SK-N-SH treated with all-trans-retinoic acid at 6 μM for 48 hours (cell line): ENCODE measurements at regions not wholly inside any gene's neighbourhood (a gene's known extent, or its start where the extent isn't known, plus 50 kb on each side); places are given as distances from the start of the nearest gene placed in this dataset.

Experiments used
- ARNTL ChIP-seq: fragments of 450-650 bp; formaldehyde crosslinking; IDR thresholded peaks from 2 replicates; pipeline ENCODE4 v1.5.0; 2020; ENCODE audit warnings: low read depth, mild to moderate bottlenecking, moderate library complexity, borderline replicate concordance
- CREB5 ChIP-seq: fragments of 250-450 bp; sonication (Bioruptor Pico); IDR thresholded peaks from 2 replicates; pipeline ENCODE4 v1.5.1; 2020; ENCODE audit warnings: low read depth, mild to moderate bottlenecking, moderate library complexity
- ESRRG ChIP-seq: fragments of 250-450 bp; sonication (Bioruptor Pico); IDR thresholded peaks from 2 replicates; pipeline ENCODE4 v1.6.1; 2021; ENCODE audit warnings: mild to moderate bottlenecking
- GLIS3 ChIP-seq: fragments of 250-450 bp; sonication (Bioruptor Pico); IDR thresholded peaks from 2 replicates; pipeline ENCODE4 v1.5.0; 2020; ENCODE audit warnings: mild to moderate bottlenecking, moderate library complexity
- OSR1 ChIP-seq: fragments of 250-450 bp; sonication (Bioruptor Pico); IDR thresholded peaks from 2 replicates; pipeline ENCODE4 v1.8.0; 2022; ENCODE audit warnings: moderate library complexity, mild to moderate bottlenecking, inconsistent platforms
- POU6F1 ChIP-seq: fragments of 250-450 bp; sonication (Bioruptor Pico); IDR thresholded peaks from 2 replicates; pipeline ENCODE4 v1.8.0; 2021; ENCODE audit warnings: low read depth, mild to moderate bottlenecking, moderate library complexity, borderline replicate concordance
- RARB ChIP-seq: fragments of 250-450 bp; sonication (Bioruptor Pico); IDR thresholded peaks from 2 replicates; pipeline ENCODE4 v1.8.0; 2021; ENCODE audit warnings: mild to moderate bottlenecking, moderate library complexity
- SNAI2 ChIP-seq: fragments of 250-450 bp; sonication (Bioruptor Pico); IDR thresholded peaks from 2 replicates; pipeline ENCODE4 v1.5.0; 2020; ENCODE audit warnings: mild to moderate bottlenecking, moderate library complexity
- TCF4 ChIP-seq: fragments of 250-450 bp; sonication (Bioruptor Pico); IDR thresholded peaks from 2 replicates; pipeline ENCODE4 v1.8.0; 2021; ENCODE audit warnings: mild to moderate bottlenecking, moderate library complexity, borderline replicate concordance
- TOX ChIP-seq: fragments of 250-450 bp; sonication (Bioruptor Pico); IDR thresholded peaks from 2 replicates; pipeline ENCODE4 v1.8.0; 2021; ENCODE audit warnings: mild to moderate bottlenecking, moderate library complexity, borderline replicate concordance
- ZFP30 ChIP-seq: fragments of 450-650 bp; formaldehyde crosslinking; IDR thresholded peaks from 2 replicates; pipeline ENCODE4 v1.5.0; 2022; ENCODE audit warnings: mild to moderate bottlenecking, moderate library complexity
- ZNF70 ChIP-seq: fragments of 450-650 bp; formaldehyde crosslinking; IDR thresholded peaks from 2 replicates; pipeline ENCODE4 v1.5.0; 2020; ENCODE audit warnings: mild to moderate bottlenecking, moderate library complexity
- TF ChIP-seq, protein P1 (sequence below): fragments of 250-450 bp; sonication (Bioruptor Pico); IDR thresholded peaks from 2 replicates; pipeline ENCODE4 v1.5.0; 2020; ENCODE audit warnings: mild to moderate bottlenecking, moderate library complexity
- TF ChIP-seq, protein P2 (sequence below): fragments of 250-450 bp; sonication (Bioruptor Pico); IDR thresholded peaks from 2 replicates; pipeline ENCODE4 v1.8.0; 2020; ENCODE audit warnings: mild to moderate bottlenecking, moderate library complexity, borderline replicate concordance

- no peak for TF ChIP-seq SNAI2 (CRISPR knock-in tag)
- TF ChIP-seq ESRRG, result no peak
- TF ChIP-seq OSR1 (CRISPR knock-in tag), result no peak
- no peak for TF ChIP-seq GLIS3 (CRISPR knock-in tag)
- TF ChIP-seq, protein P1, sequence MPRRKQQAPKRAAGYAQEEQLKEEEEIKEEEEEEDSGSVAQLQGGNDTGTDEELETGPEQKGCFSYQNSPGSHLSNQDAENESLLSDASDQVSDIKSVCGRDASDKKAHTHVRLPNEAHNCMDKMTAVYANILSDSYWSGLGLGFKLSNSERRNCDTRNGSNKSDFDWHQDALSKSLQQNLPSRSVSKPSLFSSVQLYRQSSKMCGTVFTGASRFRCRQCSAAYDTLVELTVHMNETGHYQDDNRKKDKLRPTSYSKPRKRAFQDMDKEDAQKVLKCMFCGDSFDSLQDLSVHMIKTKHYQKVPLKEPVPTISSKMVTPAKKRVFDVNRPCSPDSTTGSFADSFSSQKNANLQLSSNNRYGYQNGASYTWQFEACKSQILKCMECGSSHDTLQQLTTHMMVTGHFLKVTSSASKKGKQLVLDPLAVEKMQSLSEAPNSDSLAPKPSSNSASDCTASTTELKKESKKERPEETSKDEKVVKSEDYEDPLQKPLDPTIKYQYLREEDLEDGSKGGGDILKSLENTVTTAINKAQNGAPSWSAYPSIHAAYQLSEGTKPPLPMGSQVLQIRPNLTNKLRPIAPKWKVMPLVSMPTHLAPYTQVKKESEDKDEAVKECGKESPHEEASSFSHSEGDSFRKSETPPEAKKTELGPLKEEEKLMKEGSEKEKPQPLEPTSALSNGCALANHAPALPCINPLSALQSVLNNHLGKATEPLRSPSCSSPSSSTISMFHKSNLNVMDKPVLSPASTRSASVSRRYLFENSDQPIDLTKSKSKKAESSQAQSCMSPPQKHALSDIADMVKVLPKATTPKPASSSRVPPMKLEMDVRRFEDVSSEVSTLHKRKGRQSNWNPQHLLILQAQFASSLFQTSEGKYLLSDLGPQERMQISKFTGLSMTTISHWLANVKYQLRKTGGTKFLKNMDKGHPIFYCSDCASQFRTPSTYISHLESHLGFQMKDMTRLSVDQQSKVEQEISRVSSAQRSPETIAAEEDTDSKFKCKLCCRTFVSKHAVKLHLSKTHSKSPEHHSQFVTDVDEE (CRISPR knock-in tag), result no peak
- TF ChIP-seq ZFP30 (CRISPR knock-in tag), result no peak
- no peak for TF ChIP-seq TOX (CRISPR knock-in tag)
- TF ChIP-seq, protein P2, sequence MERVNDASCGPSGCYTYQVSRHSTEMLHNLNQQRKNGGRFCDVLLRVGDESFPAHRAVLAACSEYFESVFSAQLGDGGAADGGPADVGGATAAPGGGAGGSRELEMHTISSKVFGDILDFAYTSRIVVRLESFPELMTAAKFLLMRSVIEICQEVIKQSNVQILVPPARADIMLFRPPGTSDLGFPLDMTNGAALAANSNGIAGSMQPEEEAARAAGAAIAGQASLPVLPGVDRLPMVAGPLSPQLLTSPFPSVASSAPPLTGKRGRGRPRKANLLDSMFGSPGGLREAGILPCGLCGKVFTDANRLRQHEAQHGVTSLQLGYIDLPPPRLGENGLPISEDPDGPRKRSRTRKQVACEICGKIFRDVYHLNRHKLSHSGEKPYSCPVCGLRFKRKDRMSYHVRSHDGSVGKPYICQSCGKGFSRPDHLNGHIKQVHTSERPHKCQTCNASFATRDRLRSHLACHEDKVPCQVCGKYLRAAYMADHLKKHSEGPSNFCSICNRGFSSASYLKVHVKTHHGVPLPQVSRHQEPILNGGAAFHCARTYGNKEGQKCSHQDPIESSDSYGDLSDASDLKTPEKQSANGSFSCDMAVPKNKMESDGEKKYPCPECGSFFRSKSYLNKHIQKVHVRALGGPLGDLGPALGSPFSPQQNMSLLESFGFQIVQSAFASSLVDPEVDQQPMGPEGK (CRISPR knock-in tag), result no peak
- no peak for TF ChIP-seq CREB5 (CRISPR knock-in tag)
- TF ChIP-seq POU6F1 (CRISPR knock-in tag), result no peak
- TF ChIP-seq TCF4 (CRISPR knock-in tag), result no peak
- no peak for TF ChIP-seq RARB (CRISPR knock-in tag)
- TF ChIP-seq ZNF70 (CRISPR knock-in tag), result no peak
- TF ChIP-seq ARNTL (CRISPR knock-in tag), result no peak
Measured at GRCh38 chr16:13359835-13360234, 458.4 kb downstream of the SHISA9 start.
